HG02759 (cell line): ENCODE measurements at regions not wholly inside any gene's neighbourhood (a gene's known extent, or its start where the extent isn't known, plus 50 kb on each side); places are given as distances from the start of the nearest gene placed in this dataset.
"Not testable (repeated sequence)": the region's sequence is repeated elsewhere in the genome, so short reads cannot be mapped to it uniquely, and the experiment has no call there.

Experiments
- ATAC-seq: cut with Tn5 transposase; IDR thresholded peaks from one replicate; pipeline ENCODE4 v1.9.1; 2021; ENCODE audit warnings: mild to moderate bottlenecking, moderate library complexity; ENCODE audit not compliant: unreplicated experiment

DNA sequence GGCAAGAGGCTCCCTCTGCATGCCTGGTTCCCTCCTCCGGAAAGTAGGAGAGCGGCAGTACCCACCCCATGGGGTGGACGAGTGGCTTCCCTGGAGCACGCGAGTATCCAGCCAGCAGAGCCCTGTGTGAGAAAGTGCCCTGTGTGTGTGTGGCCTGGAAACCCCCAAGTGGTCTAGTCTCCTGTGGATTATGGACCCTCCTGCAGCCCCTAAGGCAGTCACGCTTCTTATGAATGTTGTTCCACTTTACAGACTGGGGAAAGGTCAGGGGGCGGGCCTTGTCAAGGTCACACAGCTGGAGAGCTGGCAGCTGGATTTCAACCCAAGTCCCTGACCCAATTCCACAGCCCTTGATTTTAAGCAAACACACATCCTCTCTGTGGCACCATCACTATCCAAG lies 252.5 kb upstream of the SULF2 start:
- ATAC-seq, result not testable (repeated sequence)

DNA sequence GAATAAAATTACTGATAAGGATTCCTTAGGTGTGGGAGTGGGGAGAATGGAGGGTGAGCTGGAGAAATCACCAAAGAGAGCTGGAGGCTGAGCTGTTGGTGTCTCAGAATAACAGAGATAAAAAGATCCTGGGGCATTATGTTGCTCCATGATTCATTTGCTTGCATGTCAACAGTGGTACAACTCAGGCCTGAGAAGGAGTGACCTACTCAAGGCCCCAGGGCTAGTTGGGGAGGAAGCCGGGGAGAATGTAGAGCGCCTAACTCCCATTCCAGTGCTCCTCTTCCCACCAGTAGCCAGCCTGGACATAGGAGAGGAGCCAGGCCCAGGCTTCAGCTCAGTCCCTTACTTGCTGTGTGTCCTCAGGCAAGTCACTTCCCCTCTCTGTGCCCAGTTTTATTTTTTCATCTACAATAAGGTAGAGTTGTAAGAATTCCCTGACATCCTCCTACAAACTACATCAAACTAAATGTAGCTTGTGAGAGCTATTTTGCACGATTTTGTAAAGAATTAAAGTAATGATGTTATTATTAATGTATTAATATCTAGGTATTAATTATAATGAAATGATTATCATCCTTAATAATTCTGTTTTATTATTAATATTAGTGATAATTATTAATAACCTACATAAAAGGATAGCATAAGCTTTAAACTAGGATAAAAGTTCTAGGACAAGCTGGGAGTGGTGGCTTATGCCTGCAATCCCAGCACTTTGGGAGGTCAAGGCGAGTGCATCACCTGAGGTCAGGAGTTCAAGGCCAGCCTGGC lies 250.9 kb upstream of the SULF2 start:
- ATAC-seq, result no peak

DNA sequence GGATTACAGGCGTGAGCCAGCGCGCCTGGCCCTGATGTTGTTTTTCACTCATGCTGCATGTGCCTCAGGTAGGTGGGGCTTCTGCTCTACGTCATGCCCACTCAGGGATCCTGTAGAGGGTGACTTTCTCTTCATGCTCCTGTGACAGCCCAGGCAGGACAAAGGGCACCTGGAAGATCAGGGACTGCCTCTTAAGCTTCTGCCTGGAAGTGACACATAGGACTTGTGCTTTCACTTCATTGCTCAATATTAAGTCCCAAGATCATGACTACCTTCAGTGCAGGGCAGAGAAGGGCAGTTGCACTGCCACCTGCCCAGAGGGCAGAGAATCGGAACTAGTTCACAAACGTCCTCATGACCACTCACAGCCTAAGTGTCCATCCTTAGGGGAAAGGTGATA lies 249.5 kb upstream of the SULF2 start:
- no peak for ATAC-seq

DNA sequence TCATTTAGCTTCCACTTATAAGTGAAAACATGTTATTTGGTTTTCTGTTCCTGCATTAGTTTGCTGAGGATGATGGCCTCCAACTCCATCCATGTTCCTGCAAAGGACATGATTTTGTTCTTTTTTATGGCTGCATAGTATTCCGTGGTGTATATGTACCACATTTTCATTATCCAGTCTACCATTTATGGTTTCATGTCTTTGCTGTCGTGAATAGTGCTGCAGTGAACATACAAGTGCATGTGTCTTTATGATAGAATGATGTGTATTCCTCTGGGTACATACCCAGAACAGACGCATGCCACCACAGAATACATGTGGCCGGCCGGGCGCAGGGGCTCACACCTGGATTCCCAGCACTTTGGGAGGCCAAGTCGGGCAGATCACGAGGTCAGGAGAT lies 247.7 kb upstream of the SULF2 start:
- ATAC-seq, result not testable (repeated sequence)

DNA sequence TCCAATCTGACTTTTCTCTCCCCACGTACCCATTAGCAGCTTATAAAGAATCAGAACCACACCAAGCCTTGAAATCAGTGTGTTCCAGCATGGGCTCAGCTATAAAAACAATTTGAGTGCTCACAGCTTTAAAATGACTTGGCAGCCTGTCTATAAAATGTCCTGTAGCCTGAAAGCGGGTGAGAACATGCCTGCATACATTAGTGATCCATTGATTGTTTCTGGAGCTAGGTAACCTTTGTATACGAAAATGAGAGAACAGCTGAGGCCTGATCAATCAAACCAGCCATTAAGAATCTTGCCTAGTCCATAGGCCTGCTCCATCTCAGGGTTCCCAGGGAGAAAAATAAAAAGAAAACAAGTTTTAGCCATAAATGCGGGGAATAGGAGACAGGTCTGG lies 245.8 kb upstream of the SULF2 start:
- no peak for ATAC-seq

DNA sequence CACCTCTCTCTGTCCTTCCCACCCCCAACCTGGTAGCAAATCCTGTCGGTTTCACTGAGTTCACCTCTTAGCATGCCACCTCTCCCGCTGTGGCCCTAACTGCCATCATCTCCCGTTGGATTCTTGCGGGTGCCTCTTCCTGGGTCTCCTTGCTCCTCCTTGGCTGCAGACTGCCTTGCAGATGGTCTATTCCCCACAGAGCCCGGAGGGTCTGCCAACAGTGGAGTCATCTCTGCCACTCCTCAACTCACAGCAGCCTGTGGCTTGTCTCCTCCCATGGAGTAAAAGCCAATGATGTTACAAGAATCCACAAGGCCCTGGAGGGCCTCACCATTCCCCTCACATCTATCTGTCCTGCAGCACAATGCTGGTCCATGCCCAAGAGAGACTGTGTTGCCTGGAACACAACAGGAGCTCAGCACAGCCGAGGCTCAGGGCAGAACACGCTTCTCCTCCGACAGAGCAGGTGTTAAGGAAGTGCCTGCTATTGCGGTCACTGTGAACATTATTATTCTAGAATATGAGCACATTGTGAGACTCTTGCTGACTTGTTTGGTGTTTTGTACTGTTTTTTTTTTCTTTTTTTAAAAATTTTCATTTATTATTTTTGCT lies 241.8 kb upstream of the SULF2 start:
- no peak for ATAC-seq

DNA sequence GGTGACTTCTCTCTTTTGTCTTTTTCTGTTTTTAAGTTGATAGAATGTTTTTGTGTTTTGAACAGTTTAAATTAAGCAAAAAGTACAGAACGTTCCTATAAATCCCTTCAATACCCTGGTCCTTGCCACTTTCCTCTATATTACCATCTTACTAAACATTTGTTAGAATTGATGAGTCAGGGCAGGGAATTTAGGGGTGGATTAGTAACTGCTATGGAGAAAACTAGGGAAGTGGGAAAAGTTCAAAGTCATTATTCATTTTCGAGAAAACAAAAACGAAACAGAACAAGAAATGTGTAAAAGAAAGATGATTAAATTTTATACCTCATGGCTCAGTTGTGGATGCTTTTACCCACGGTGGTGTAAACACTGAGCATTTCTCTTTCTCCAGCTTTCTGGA lies 240.4 kb upstream of the SULF2 start:
- ATAC-seq, result no peak

DNA sequence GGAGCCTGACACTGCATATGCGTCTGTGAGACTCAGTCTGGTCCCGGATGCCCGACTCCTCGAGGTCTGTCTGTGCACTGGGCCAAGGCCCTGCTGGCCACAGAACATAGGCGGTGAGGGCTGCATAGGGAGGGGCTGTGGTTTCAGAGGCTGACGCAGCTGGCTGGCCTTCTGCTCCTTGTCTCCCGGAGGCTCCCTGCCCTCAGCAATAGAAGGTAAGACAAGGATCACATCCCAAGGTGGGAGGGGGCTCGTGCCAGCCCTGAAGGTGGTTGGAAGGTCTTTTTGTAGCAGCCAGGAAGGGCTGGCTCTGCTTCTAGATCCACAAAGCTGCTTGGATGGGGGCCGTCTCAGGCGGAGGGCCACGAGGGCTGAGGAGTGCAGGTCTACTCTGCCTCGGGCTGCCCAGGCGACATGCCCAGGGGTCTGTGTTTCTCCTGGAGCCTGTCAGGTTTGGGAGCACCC lies 239.8 kb upstream of the SULF2 start:
- ATAC-seq, result no peak

DNA sequence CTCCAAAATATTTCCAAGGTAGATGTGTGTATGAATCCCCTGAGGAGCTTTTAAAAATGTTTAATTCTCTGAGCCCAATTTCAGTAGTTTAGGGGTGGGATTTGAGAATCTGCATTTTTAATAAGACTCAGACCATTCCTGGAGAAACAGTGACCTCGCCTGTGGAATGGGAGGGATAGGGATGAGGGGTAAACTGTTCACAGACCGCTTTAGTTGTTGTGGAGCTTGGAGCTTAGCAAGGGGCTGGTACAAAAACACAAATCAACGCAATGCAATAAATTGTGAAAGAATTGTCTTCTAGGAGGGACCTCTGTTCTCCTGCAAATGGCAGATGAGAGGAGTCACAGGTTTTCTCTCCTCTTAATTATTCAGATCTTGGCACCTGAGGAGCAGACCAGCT lies 239.3 kb upstream of the SULF2 start:
- no peak for ATAC-seq

DNA sequence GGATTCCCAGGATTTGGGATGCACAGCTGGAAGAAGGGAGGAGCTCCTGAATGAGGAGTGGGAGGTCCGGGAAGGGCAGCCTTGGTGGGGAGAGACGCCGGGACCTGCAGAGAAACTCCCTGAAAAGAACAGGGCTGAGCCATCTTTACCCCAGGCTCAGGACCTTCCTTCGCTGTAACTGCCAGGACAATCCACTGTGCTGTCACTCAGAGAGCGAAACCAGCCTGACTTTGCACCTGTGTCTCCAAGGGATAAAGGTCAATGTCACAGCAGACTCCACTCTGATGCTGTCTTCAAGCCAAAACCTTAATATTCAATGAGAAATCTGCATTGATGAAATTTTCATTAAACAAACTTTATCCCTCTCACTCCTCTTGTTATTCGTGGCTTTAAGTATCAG lies 235.4 kb upstream of the SULF2 start:
- not testable (repeated sequence) for ATAC-seq

DNA sequence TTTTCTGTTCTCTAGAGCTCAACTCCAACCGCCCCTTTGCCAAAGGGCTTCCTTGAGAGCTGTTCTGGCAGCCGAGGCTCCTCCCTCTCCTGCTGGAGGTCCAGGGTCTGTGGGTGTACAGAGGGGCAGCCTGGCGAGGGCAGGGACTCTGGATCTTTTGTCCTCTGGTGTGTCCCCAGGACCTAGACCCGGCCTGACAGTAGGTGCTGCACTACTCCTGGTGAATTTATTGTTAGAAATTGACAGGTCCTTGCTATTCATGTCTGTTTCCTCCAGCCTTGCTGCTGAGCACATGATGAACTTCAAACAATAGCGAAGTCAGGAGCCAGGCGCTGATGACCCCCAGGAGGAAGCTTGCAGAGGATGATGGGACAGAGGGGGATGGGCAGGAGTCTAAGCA lies 234.7 kb upstream of the SULF2 start:
- ATAC-seq, result no peak

DNA sequence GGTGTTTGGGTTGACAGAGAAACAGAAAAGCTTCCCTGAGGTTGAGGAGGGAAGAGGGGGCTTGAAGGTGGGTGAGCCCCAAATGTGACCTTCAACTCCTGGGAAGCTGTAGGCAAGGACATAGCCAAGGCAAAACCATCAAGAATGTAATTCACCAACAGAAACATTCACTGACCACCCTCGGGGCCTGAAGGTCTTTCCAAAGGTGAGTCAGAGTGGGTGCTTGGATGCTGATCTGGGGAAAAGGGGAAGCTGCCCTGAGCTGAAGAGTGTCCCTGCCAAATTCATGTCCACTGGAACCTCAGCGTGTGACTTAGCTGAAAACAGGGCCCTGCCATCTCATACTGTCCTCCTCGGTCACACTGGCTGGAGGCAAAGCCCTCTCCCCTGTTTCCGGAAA lies 234.2 kb upstream of the SULF2 start:
- ATAC-seq, result no peak

DNA sequence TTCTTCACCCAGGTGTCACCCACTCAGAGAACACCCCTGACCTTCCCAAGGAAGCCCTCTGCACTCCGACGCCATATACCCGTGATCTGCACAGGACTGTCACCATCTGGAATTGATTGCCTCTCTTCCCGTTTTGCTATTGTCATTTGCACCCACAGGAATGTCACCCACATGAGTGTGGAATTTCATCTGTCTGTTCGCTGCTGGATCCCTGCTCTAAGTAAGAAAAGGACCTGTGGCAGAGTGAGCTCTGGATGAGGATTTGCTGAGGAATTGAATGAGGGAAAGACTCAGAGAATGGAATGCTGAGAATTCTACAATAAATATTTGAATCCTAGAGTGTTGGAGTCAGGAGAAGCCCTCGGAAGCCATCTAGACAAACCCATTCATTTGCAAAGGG lies 233.6 kb upstream of the SULF2 start:
- not testable (repeated sequence) for ATAC-seq

DNA sequence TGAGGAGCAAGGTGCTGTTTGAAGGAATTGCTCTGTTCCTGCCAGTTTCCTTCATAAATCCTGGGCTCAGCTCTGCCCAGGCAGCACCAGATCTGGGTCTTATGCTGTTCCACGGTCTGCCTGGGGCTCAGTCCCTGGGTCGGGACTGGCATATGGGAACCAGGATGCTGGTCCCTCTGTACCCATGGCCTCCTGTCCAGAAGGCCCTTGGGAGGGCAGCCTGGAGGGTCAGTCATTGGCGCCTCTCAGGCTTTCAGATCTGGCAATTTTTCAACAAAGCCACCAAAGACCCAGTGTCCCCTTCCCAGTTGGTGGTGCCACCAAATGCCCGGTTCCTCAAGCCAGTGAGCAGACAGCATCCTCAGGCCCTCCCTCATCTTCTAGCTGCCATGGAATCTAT lies 232.7 kb upstream of the SULF2 start:
- ATAC-seq, result no peak

DNA sequence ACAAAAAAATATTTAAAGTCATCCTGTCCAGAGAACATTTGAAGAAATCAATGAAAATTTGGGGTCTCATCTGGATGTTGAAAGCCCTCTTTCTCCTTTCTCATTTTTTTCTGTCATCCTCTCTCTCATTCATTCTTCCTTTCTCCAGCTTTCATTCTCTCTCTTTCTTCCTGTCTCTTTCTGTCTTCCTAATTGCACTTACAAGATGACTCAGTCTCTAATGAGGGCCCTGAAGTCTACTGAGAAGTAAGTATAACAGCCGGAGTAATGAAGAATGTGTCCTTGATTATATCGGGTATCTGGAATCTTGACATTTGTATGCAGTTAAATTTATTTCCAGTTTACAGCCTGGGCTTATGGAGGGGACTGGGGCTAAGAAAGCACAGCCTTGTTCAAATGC lies 232.2 kb upstream of the SULF2 start:
- no peak for ATAC-seq

DNA sequence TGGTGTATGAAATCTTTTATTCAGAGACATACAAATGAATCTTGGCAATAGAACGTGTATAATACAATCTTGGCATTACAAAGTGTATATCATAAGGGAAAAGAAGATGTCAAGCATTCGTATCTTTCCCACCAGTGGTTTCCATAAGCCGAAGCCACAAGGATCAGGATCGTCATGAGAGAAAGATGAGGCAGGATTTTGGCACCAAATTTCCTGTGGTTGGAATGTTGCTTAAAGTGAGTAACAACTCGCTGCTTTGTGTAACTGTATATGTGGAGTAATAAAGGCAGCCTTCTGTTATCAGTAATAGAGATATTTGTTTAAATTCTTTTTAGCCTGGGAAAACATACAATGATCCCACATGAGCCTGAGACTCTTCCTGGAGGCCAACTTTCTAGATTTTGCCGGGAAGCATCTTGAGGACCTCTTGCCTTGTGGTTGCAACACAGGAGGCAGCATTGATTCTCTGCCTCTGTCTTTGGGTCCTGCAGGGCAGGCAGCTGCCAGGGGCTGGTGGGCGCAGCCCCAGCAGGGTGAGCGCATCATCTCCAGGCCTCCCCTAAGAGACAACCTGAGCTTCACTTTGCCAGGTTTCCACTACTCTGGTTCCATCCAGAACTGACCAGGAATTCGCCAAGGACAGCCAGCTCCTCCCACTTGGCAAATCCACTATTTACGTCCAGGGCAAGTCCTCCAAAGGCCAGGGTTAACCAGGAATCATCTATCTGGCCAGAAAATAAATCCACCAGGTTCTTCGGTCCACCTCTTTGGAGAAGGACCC lies 230.9 kb upstream of the SULF2 start:
- no peak for ATAC-seq

DNA sequence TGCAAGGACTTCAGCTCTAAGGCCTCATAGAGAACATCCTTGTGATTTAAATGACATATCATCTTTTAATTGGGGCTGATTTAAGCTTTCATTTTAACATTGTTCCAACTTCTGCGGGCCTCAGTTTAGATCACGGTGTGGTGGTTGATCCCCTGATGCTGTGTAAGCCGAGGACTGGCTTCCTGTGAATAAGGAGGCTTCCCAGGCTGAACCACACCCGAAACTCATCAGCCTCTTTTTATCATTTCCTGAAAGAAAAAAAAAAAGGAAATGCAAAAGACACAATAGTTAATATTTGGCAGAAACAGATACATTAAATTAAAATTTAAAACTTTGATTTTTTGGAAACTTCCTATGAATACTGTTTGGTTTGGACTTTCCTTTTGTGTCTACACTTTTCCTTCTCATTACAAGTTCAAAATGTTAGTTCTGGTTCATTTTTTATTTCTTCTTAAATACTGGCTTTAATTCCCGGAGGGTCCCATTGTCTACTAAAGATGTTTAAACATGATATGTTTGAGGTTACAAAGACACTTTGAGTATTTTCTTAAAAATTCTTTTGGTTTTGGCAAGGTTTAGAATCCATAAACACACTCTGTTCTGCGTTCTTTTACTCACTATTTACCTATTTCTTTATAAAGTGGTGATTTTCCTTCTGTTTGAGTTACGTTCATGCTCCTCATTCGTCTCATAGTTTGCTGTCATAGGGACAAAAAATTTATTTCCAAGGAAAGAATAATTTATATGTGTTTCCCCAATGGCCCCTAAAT lies 230.0 kb upstream of the SULF2 start:
- no peak for ATAC-seq

DNA sequence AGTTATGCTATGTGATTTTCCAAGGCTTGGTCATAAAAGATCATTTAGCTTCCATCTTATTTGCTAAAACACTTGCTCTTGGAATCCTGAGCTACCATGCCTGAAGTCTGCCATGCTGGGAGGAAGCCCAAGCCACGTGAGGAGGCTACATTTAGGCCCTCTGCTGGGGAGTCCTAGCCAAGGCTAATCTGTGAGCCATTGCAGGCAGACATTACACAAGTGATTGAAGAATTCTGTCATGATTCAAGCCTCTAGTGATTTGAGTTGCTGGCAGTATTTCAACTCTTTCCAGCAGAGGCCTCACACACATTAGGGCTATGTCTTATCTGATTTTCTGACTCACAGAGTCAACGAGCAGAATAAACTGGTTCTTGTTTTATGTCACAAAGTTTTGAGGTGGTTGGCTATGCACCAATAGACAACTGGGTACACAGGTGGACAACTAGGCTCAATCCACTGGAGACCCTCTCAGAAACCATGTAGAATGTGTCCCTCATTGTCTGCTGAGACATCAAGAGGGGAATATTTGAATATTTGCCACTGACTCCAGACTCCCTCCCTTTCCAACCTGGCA lies 227.2 kb upstream of the SULF2 start:
- ATAC-seq, result no peak

DNA sequence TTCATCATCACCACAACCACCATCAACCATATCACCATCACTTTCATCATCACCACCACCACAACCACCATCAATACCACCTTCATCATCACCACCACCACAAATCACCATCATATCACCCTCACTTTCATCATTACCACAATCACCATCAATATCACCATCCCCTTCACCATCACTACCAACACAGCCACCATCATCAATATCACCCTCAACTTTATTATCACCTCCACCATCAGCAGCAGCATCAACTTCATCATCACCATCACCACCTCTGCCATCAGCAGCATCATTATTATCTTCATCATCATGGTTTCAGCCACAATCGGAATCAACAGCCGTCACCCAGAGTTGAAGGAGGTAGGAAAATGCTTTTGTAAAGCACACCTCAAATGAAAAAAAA lies 225.7 kb upstream of the SULF2 start:
- no peak for ATAC-seq

DNA sequence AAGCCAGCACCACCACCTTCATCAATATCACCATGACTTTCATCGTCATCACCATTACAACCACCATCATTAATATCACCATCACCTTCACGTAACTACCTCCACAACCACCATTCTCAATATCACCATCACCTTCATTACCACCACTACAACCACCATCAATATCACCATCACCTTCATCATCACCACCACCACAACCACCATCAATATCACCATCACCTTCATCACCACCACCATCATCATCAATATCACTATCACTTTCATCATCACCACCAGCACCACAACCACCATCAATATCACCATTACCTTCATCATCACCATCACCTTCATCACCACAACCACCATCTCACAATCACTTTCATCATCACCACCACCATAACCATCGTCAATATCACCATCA lies 225.3 kb upstream of the SULF2 start:
- no peak for ATAC-seq
